HCT116 (cell line): ENCODE measurements at regions not wholly inside any gene's neighbourhood (a gene's known extent, or its start where the extent isn't known, plus 50 kb on each side); places are given as distances from the start of the nearest gene placed in this dataset.

Source experiments
- ATAC-seq: fragments of 200-7000 bp; cut with Tn5 transposase; 2 replicates; pipeline ENCODE4 v1.9.1; 2020; ENCODE audit warnings: mild to moderate bottlenecking, moderate library complexity
- BruUV-seq: library from RNA; stranded (reverse); fragments of 400-500 nt; replicated peaks from 2 replicates; lab custom pipeline; 2021; lab: Mats Ljungman, UMichigan
- CTCF ChIA-PET: fragments of 300-600 bp; sonication (Branson Sonifier 250); formaldehyde crosslinking; loops from one replicate; lab custom pipeline; 2021; ENCODE audit warnings: antibody characterized with exemption; lab: Charles Lee
- POLR2A ChIA-PET: fragments of 300-600, 350-600 bp; sonication (Branson Sonifier 250); formaldehyde crosslinking; loops from one replicate; lab custom pipeline; 2021; ENCODE audit warnings: antibody characterized with exemption; lab: Charles Lee
- RAD21 ChIA-PET, 2 experiments: fragments of 300-600 bp; sonication (Branson Sonifier 250); formaldehyde crosslinking; loops; one replicate each; lab custom pipeline; 2023; ENCODE audit warnings: low total read pairs in 2 of 2; ENCODE audit not compliant: uncharacterized antibody in 2 of 2, unreplicated experiment in 2 of 2, low non-redundant PET in 1 of 2; lab: Charles Lee
- DNase-seq: peaks from one replicate; pipeline ENCODE4 v3.0.0-alpha.2; 2010; ENCODE audit warnings: low read depth, low spot score
- H2AFZ ChIP-seq: fragments of 200-600 bp; shearing (Covaris generic), sonication (generic); 2 replicates; pipeline ENCODE4 v1.6.1; 2017; ENCODE audit warnings: low read depth, mixed run types, mixed read lengths, antibody characterized with exemption, low read length; ENCODE audit not compliant: poor library complexity, severe bottlenecking
- H3K27ac ChIP-seq: 2 replicates; pipeline ENCODE4 v1.5.1; 2012; ENCODE audit warnings: low read depth, low read length
- H3K27me3 ChIP-seq: fragments of 200-600 bp; sonication (generic); 2 replicates; pipeline ENCODE4 v1.6.1; 2016; ENCODE audit warnings: mixed run types, low read length, mixed read lengths; ENCODE audit not compliant: insufficient read depth
- H3K36me3 ChIP-seq, 2 experiments: fragments of 200-500 bp in 1 of 2; fragments of 200-600 bp in 1 of 2; sonication (Bioruptor generic) in 1 of 2; sonication (generic) in 1 of 2; 2 replicates each; pipeline versions ENCODE4 v1.5.1 to v1.6.1; 2014 to 2016; ENCODE audit warnings: low read length in 2 of 2, inconsistent platforms in 1 of 2, mixed read lengths in 1 of 2, mixed run types in 1 of 2; ENCODE audit not compliant: insufficient read depth in 2 of 2, control insufficient read depth in 1 of 2
- H3K4me1 ChIP-seq, 2 experiments: fragments of 200-600 bp in 1 of 2; sonication (generic) in 1 of 2; 2 replicates each; pipeline versions ENCODE4 v1.5.1 to v1.6.1; 2012 to 2017; ENCODE audit warnings: low read length in 2 of 2, inconsistent platforms in 1 of 2, mild to moderate bottlenecking in 1 of 2, mixed read lengths in 1 of 2, mixed run types in 1 of 2, moderate library complexity in 1 of 2; ENCODE audit not compliant: insufficient read depth in 2 of 2, control insufficient read depth in 1 of 2
- H3K4me2 ChIP-seq: fragments of 200-600 bp; sonication (generic); 2 replicates; pipeline ENCODE4 v1.6.1; 2017; ENCODE audit warnings: mixed run types, low read length, mixed read lengths
- H3K4me3 ChIP-seq, 2 experiments: fragments of 200-600 bp in 1 of 2; sonication (generic) in 1 of 2; replicated peaks in 1 of 2; 2 replicates each; pipeline ENCODE4 v1.5.1; 2011 to 2016; ENCODE audit warnings: low read length in 2 of 2, control low read depth in 1 of 2, low read depth in 1 of 2, mild to moderate bottlenecking in 1 of 2, mixed read lengths in 1 of 2, mixed run types in 1 of 2
- H3K79me2 ChIP-seq: fragments of 200-600 bp; sonication (generic); 2 replicates; pipeline ENCODE4 v1.6.1; 2017; ENCODE audit warnings: mild to moderate bottlenecking, mixed run types, low read length, moderate library complexity, mixed read lengths; ENCODE audit not compliant: insufficient read depth
- H3K9ac ChIP-seq: fragments of 200-600 bp; sonication (generic); 2 replicates; pipeline ENCODE4 v1.6.1; 2016; ENCODE audit warnings: low read length, mixed read lengths
- H3K9me2 ChIP-seq: fragments of 200-600 bp; sonication (generic), shearing (Covaris generic); 2 replicates; pipeline ENCODE4 v1.6.1; 2017; ENCODE audit warnings: mixed run types, mild to moderate bottlenecking, moderate library complexity; ENCODE audit not compliant: insufficient read depth
- H3K9me3 ChIP-seq, 2 experiments: fragments of 200-500 bp in 1 of 2; fragments of 200-600 bp in 1 of 2; sonication (Bioruptor generic) in 1 of 2; sonication (generic) in 1 of 2; 2 replicates each; pipeline ENCODE4 v1.6.1; 2014 to 2017; ENCODE audit warnings: low read length in 2 of 2, mixed read lengths in 2 of 2, inconsistent platforms in 1 of 2, low read depth in 1 of 2, mild to moderate bottlenecking in 1 of 2, mixed run types in 1 of 2, moderate library complexity in 1 of 2; ENCODE audit not compliant: control insufficient read depth in 1 of 2, insufficient read depth in 1 of 2
- H4K20me1 ChIP-seq: fragments of 200-600 bp; sonication (generic), shearing (Covaris generic); 2 replicates; pipeline ENCODE4 v1.6.1; 2017; ENCODE audit warnings: mixed run types, mild to moderate bottlenecking, moderate library complexity; ENCODE audit not compliant: insufficient read depth
- CBX3 ChIP-seq: IDR thresholded peaks from 2 replicates; pipeline ENCODE4 v1.6.1; 2012; ENCODE audit warnings: low read depth
- CEBPB ChIP-seq: IDR thresholded peaks from 2 replicates; pipeline ENCODE4 v1.6.1; 2012; ENCODE audit warnings: low read depth
- EGR1 ChIP-seq: IDR thresholded peaks from 2 replicates; pipeline ENCODE4 v1.6.1; 2012; ENCODE audit warnings: low read depth
- ELF1 ChIP-seq: IDR thresholded peaks from 2 replicates; pipeline ENCODE4 v1.6.1; 2012; ENCODE audit warnings: low read depth, borderline replicate concordance
- EZH2 ChIP-seq: fragments of 200-600 bp; sonication (generic); IDR thresholded peaks from 2 replicates; pipeline ENCODE4 v1.6.1; 2017; ENCODE audit warnings: antibody characterized with exemption, mixed run types
- EZH2phosphoT487 ChIP-seq: fragments of 200-600 bp; IDR thresholded peaks from 2 replicates; pipeline ENCODE4 v1.6.1; 2018; ENCODE audit warnings: antibody characterized with exemption, borderline replicate concordance
- FOSL1 ChIP-seq: IDR thresholded peaks from 2 replicates; pipeline ENCODE4 v1.6.1; 2012; ENCODE audit warnings: low read depth
- POLR2A ChIP-seq: IDR thresholded peaks from 2 replicates; pipeline ENCODE4 v1.7.0; 2011; ENCODE audit warnings: borderline replicate concordance; ENCODE audit not compliant: insufficient read depth, insufficient read length; ENCODE audit errors: extremely low read depth
- POLR2AphosphoS5 ChIP-seq: IDR thresholded peaks from 2 replicates; pipeline ENCODE4 v1.6.1; 2011; ENCODE audit warnings: mild to moderate bottlenecking, low read depth, low read length, moderate library complexity
- RAD21 ChIP-seq: IDR thresholded peaks from 2 replicates; pipeline ENCODE4 v1.6.1; 2012; ENCODE audit warnings: low read depth, mild to moderate bottlenecking
- REST ChIP-seq: IDR thresholded peaks from 2 replicates; pipeline ENCODE4 v1.6.1; 2012; ENCODE audit warnings: low read depth
- SIN3A ChIP-seq: IDR thresholded peaks from 2 replicates; pipeline ENCODE4 v1.6.1; 2012; ENCODE audit warnings: low read depth
- SP1 ChIP-seq: IDR thresholded peaks from 2 replicates; pipeline ENCODE4 v1.6.1; 2012; ENCODE audit warnings: low read depth
- SRF ChIP-seq: IDR thresholded peaks from 2 replicates; pipeline ENCODE4 v1.6.1; 2012; ENCODE audit warnings: low read depth
- YY1 ChIP-seq: IDR thresholded peaks from 2 replicates; pipeline ENCODE4 v1.6.1; 2011; ENCODE audit warnings: low read length, low read depth, moderate library complexity, mild to moderate bottlenecking; ENCODE audit not compliant: insufficient replicate concordance; ENCODE audit errors: extremely low read depth
- ZFX ChIP-seq: fragments of 450-650 bp; IDR thresholded peaks from 2 replicates; pipeline ENCODE4 v1.6.1; 2017
- intact Hi-C: fragments of 100-400 bp; cut with micrococcal nuclease; formaldehyde crosslinking; loops from 2 replicates; pipeline ENCODE4 v1.10.0; 2022
- TF ChIP-seq, protein P1 (sequence below): IDR thresholded peaks from 2 replicates; pipeline ENCODE4 v1.6.1; 2012
- TF ChIP-seq, protein P2 (sequence below): IDR thresholded peaks from 2 replicates; pipeline ENCODE4 v1.6.1; 2012

GRCh38 chr1:101431956-101432510 lies 195.2 kb downstream of the S1PR1 start:
- ChIA-PET RAD21 (no interaction called here), POLR2A (no interaction called here), CTCF (no interaction called here)
- Histone ChIP-seq H3K27me3 (no peaks in the 10 kb centered on the region), H3K36me3 (no peaks in the 10 kb centered on the region), H4K20me1 (no peaks in the 10 kb centered on the region), H3K4me3 (no peak overlapping the region), H3K9me3 (no peaks in the 10 kb centered on the region), H3K79me2 (no peaks in the 10 kb centered on the region), H3K9ac (no peak overlapping the region), H3K27ac (no peak overlapping the region), H3K4me2 (no peak overlapping the region), H3K9me2 (no peaks in the 10 kb centered on the region), H3K4me1 (no peaks in the 10 kb centered on the region), H2AFZ (no peak overlapping the region)
- intact Hi-C loops: no loop called here
- ATAC-seq (no peak), DNase-seq (no peak)
- BruUV-seq: no TSS peak
- TF ChIP-seq FOSL1 (no peak), CBX3 (no peak), REST (no peak), YY1 (no peak), EZH2phosphoT487 (no peak), RAD21 (no peak), CEBPB (no peak), POLR2AphosphoS5 (no peak), SRF (no peak), EGR1 (no peak), EZH2 (no peak), ZFX (no peak), SP1 (no peak), POLR2A (no peak), SIN3A (no peak), ELF1 (no peak)
- TF ChIP-seq, protein P1, sequence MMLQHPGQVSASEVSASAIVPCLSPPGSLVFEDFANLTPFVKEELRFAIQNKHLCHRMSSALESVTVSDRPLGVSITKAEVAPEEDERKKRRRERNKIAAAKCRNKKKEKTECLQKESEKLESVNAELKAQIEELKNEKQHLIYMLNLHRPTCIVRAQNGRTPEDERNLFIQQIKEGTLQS: no peak
- TF ChIP-seq, protein P2, sequence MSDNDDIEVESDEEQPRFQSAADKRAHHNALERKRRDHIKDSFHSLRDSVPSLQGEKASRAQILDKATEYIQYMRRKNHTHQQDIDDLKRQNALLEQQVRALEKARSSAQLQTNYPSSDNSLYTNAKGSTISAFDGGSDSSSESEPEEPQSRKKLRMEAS: no peak
